Neural cell (in vitro differentiated cells): ENCODE measurements at regions not wholly inside any gene's neighbourhood (a gene's known extent, or its start where the extent isn't known, plus 50 kb on each side); places are given as distances from the start of the nearest gene placed in this dataset.

Experiments used
- H2AFZ ChIP-seq: fragments of 200-600, 300-800 bp; sonication (generic), shearing (Covaris generic); 2 replicates; pipeline ENCODE4 v1.6.0; 2014; ENCODE audit warnings: low read depth, mild to moderate bottlenecking, antibody characterized with exemption, low read length, moderate library complexity
- H3F3A ChIP-seq: fragments of 200-600 bp; shearing (Covaris generic); 2 replicates; pipeline ENCODE4 v1.6.1; 2016; ENCODE audit warnings: mild to moderate bottlenecking, moderate library complexity, mixed read lengths, antibody characterized with exemption, low read length; ENCODE audit not compliant: insufficient read depth, poor library complexity, severe bottlenecking
- H3K27ac ChIP-seq: fragments of 200-600, 300-800 bp; sonication (generic), shearing (Covaris generic); 2 replicates; pipeline ENCODE4 v1.5.1; 2014; ENCODE audit warnings: mild to moderate bottlenecking, low read length, moderate library complexity
- H3K27me3 ChIP-seq: fragments of 300-800, 200-600 bp; sonication (generic), shearing (Covaris generic); 2 replicates; pipeline ENCODE4 v1.6.0; 2014; ENCODE audit warnings: mild to moderate bottlenecking, low read depth, low read length, moderate library complexity; ENCODE audit not compliant: insufficient read depth
- H3K36me3 ChIP-seq: fragments of 300-800, 200-600 bp; sonication (generic), shearing (Covaris generic); 2 replicates; pipeline ENCODE4 v1.5.1; 2014; ENCODE audit warnings: mild to moderate bottlenecking, antibody characterized with exemption, low read length, moderate library complexity; ENCODE audit not compliant: insufficient read depth
- H3K4me2 ChIP-seq: fragments of 300-800, 200-600 bp; sonication (generic), shearing (Covaris generic); 2 replicates; pipeline ENCODE4 v1.6.0; 2014; ENCODE audit warnings: mild to moderate bottlenecking, low read length
- H3K4me3 ChIP-seq: fragments of 300-800, 200-600 bp; sonication (generic), shearing (Covaris generic); 2 replicates; pipeline ENCODE4 v1.5.1; 2014; ENCODE audit warnings: mild to moderate bottlenecking, low read length, moderate library complexity
- H3K79me2 ChIP-seq: fragments of 200-600 bp; shearing (Covaris generic); replicated peaks from 2 replicates; pipeline ENCODE4 v1.6.0; 2014; ENCODE audit warnings: mild to moderate bottlenecking, low read length, moderate library complexity; ENCODE audit not compliant: insufficient read depth
- H3K9ac ChIP-seq: fragments of 300-800, 200-600 bp; sonication (generic), shearing (Covaris generic); 2 replicates; pipeline ENCODE4 v1.6.1; 2016; ENCODE audit warnings: mild to moderate bottlenecking, low read length, mixed read lengths
- H3K9me2 ChIP-seq: fragments of 200-600 bp; shearing (Covaris generic); 2 replicates; pipeline ENCODE4 v1.6.1; 2016; ENCODE audit warnings: mild to moderate bottlenecking, low read length, mixed read lengths; ENCODE audit not compliant: insufficient read depth
- H3K9me3 ChIP-seq: fragments of 200-600, 300-800 bp; sonication (generic), shearing (Covaris generic); 2 replicates; pipeline ENCODE4 v1.6.1; 2016; ENCODE audit warnings: mild to moderate bottlenecking, mixed run types, low read length, moderate library complexity, mixed read lengths
- H4K20me1 ChIP-seq: fragments of 200-600 bp; shearing (Covaris generic); 2 replicates; pipeline ENCODE4 v1.6.1; 2016; ENCODE audit warnings: mild to moderate bottlenecking, mixed run types; ENCODE audit not compliant: insufficient read depth
- EP300 ChIP-seq: fragments of 450-650 bp; conservative IDR thresholded peaks from 2 replicates; pipeline ENCODE4 v1.6.1; 2014; ENCODE audit warnings: antibody characterized with exemption, mild to moderate bottlenecking, moderate library complexity; ENCODE audit not compliant: poor library complexity, severe bottlenecking
- EZH2 ChIP-seq: fragments of 200-600, 300-800 bp; shearing (Covaris generic), sonication (generic); IDR thresholded peaks from 2 replicates; pipeline ENCODE4 v1.6.1; 2014; ENCODE audit warnings: antibody characterized with exemption, low read length, borderline replicate concordance, mild to moderate bottlenecking; ENCODE audit not compliant: insufficient read depth, poor library complexity, severe bottlenecking
- MXI1 ChIP-seq: fragments of 450-650 bp; conservative IDR thresholded peaks from 2 replicates; pipeline ENCODE4 v1.6.1; 2014; ENCODE audit warnings: antibody characterized with exemption, mild to moderate bottlenecking; ENCODE audit not compliant: poor library complexity, severe bottlenecking
- POLR2AphosphoS5 ChIP-seq: IDR thresholded peaks from 2 replicates; pipeline ENCODE4 v1.6.1; 2012
- RAD21 ChIP-seq: fragments of 450-650 bp; conservative IDR thresholded peaks from 2 replicates; pipeline ENCODE4 v1.6.1; 2014; ENCODE audit warnings: antibody characterized with exemption, mild to moderate bottlenecking, moderate library complexity
- SMC3 ChIP-seq: fragments of 450-650 bp; conservative IDR thresholded peaks from 2 replicates; pipeline ENCODE4 v1.6.1; 2014; ENCODE audit warnings: antibody characterized with exemption, mild to moderate bottlenecking, moderate library complexity; ENCODE audit not compliant: poor library complexity
- TAF1 ChIP-seq: IDR thresholded peaks from 2 replicates; pipeline ENCODE4 v1.6.1; 2012; ENCODE audit warnings: low read depth
- TF ChIP-seq, protein P1 (sequence below): fragments of 450-650 bp; IDR thresholded peaks from 2 replicates; pipeline ENCODE4 v1.5.1; 2014; ENCODE audit warnings: antibody characterized with exemption, mild to moderate bottlenecking, moderate library complexity; ENCODE audit not compliant: poor library complexity, severe bottlenecking
- TF ChIP-seq, protein P2 (sequence below): IDR thresholded peaks from 2 replicates; pipeline ENCODE4 v1.6.1; 2012; ENCODE audit warnings: borderline replicate concordance

DNA sequence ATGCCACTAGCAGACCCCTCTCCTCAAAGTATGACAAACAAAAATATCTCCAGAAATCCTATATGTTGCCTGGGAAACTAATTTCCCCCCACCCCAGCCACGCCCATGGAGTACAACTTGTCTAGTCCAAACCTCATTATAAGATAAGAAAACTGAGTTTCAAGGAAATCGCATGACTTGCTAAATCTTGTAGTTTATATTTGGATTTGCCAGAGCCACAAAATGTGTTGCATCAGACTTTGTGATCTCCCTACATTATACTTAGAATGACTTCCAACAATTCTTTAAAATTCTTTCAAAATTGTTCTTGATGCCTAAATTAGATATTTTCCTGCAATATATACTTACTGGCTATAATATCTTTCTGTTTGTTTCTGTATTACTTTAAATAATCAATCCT is 1034.4 kb downstream of the IGSF11 start:
- TF ChIP-seq RAD21, result no peak
- TF ChIP-seq, protein P1, sequence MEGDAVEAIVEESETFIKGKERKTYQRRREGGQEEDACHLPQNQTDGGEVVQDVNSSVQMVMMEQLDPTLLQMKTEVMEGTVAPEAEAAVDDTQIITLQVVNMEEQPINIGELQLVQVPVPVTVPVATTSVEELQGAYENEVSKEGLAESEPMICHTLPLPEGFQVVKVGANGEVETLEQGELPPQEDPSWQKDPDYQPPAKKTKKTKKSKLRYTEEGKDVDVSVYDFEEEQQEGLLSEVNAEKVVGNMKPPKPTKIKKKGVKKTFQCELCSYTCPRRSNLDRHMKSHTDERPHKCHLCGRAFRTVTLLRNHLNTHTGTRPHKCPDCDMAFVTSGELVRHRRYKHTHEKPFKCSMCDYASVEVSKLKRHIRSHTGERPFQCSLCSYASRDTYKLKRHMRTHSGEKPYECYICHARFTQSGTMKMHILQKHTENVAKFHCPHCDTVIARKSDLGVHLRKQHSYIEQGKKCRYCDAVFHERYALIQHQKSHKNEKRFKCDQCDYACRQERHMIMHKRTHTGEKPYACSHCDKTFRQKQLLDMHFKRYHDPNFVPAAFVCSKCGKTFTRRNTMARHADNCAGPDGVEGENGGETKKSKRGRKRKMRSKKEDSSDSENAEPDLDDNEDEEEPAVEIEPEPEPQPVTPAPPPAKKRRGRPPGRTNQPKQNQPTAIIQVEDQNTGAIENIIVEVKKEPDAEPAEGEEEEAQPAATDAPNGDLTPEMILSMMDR, result no peak
- no peak for TF ChIP-seq MXI1
- TF ChIP-seq SMC3, result no peak
- no peak overlapping the region for H3K4me2 ChIP-seq

DNA sequence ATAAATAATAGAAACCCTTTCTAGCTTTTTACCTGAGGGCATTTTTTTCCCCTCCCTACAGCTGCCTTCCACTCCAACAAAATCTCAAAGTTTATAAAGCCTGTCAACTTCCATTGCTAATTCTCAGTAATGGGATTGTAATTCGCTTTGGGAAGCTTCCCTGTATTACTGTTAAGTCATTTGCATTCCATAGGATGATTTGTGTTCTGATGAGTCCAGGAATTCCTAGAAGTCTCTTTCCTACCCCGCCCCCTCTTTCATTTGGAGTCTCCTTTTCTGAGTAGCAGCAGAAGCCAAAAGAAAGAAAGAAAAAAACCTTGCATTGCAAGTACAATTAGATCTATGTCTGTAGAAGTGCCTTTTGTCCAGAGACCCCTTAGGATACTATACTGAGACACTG is 1033.3 kb downstream of the IGSF11 start:
- Histone ChIP-seq H3K4me3 (no peak overlapping the region), H3K27ac (no peak overlapping the region), H3K9me2 (no peaks in the 10 kb centered on the region), H3F3A (no peaks in the 10 kb centered on the region), H3K9me3 (no peaks in the 10 kb centered on the region), H3K9ac (no peak overlapping the region), H3K79me2 (no peaks in the 10 kb centered on the region), H3K27me3 (no peaks in the 10 kb centered on the region), H3K36me3 (no peaks in the 10 kb centered on the region), H2AFZ (no peak overlapping the region), H3K4me2 (no peak overlapping the region), H4K20me1 (no peaks in the 10 kb centered on the region)
- TF ChIP-seq EZH2, result no peak
- TF ChIP-seq, protein P1, result no peak
- no peak for TF ChIP-seq POLR2AphosphoS5
- no peak for TF ChIP-seq TAF1
- TF ChIP-seq MXI1, result no peak
- no peak for TF ChIP-seq EP300
- TF ChIP-seq RAD21, result no peak
- TF ChIP-seq SMC3, result no peak
- TF ChIP-seq, protein P2, sequence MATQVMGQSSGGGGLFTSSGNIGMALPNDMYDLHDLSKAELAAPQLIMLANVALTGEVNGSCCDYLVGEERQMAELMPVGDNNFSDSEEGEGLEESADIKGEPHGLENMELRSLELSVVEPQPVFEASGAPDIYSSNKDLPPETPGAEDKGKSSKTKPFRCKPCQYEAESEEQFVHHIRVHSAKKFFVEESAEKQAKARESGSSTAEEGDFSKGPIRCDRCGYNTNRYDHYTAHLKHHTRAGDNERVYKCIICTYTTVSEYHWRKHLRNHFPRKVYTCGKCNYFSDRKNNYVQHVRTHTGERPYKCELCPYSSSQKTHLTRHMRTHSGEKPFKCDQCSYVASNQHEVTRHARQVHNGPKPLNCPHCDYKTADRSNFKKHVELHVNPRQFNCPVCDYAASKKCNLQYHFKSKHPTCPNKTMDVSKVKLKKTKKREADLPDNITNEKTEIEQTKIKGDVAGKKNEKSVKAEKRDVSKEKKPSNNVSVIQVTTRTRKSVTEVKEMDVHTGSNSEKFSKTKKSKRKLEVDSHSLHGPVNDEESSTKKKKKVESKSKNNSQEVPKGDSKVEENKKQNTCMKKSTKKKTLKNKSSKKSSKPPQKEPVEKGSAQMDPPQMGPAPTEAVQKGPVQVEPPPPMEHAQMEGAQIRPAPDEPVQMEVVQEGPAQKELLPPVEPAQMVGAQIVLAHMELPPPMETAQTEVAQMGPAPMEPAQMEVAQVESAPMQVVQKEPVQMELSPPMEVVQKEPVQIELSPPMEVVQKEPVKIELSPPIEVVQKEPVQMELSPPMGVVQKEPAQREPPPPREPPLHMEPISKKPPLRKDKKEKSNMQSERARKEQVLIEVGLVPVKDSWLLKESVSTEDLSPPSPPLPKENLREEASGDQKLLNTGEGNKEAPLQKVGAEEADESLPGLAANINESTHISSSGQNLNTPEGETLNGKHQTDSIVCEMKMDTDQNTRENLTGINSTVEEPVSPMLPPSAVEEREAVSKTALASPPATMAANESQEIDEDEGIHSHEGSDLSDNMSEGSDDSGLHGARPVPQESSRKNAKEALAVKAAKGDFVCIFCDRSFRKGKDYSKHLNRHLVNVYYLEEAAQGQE, result no peak

More for the DNA sequence above, 1034.4 kb downstream of the IGSF11 start:
- no peak overlapping the region for H3K9ac ChIP-seq
- H3F3A ChIP-seq, result no peaks in the 10 kb centered on the region
- no peaks in the 10 kb centered on the region for H4K20me1 ChIP-seq
- no peak overlapping the region for H3K27ac ChIP-seq
- no peak overlapping the region for H3K4me3 ChIP-seq
- H3K36me3 ChIP-seq, result no peaks in the 10 kb centered on the region
- no peaks in the 10 kb centered on the region for H3K27me3 ChIP-seq
- no peaks in the 10 kb centered on the region for H3K9me3 ChIP-seq
- H2AFZ ChIP-seq, result no peak overlapping the region
- H3K9me2 ChIP-seq, result no peaks in the 10 kb centered on the region
- peaks cover 10% of the 10 kb centered on the region for H3K79me2 ChIP-seq
